Spleen (tissue), 11 donors: ENCODE measurements at regions not wholly inside any gene's neighbourhood (a gene's known extent, or its start where the extent isn't known, plus 50 kb on each side); places are given as distances from the start of the nearest gene placed in this dataset.

Experiments used
- DNase-seq: peaks from one replicate; pipeline ENCODE4 v3.0.0-alpha.2; 2020
- H3K27ac ChIP-seq, 8 donors: fragments of 200-600 bp; sonication (generic) in 7 of 8; 1 replicate in 4 of 8; 2 replicates in 4 of 8; pipeline versions ENCODE4 v1.5.0 to v1.8.0; 2016 to 2021; ENCODE audit warnings: inconsistent platforms in 4 of 8, mild to moderate bottlenecking in 4 of 8, moderate library complexity in 1 of 8
- H3K27me3 ChIP-seq, 7 donors: fragments of 200-600 bp; sonication (generic) in 6 of 7; replicated peaks in 1 of 7; 1 replicate in 4 of 7; 2 replicates in 3 of 7; pipeline versions ENCODE4 v1.5.0 to v1.8.0; 2016 to 2021; ENCODE audit warnings: inconsistent platforms in 3 of 7, mild to moderate bottlenecking in 1 of 7
- H3K36me3 ChIP-seq, 6 donors: fragments of 200-600 bp; sonication (generic) in 5 of 6; 1 replicate in 4 of 6; 2 replicates in 2 of 6; pipeline versions ENCODE4 v1.5.0 to v1.8.0; 2016 to 2021; ENCODE audit warnings: inconsistent platforms in 2 of 6
- H3K4me1 ChIP-seq, 6 donors: fragments of 200-600 bp; sonication (generic) in 5 of 6; 1 replicate in 3 of 6; 2 replicates in 3 of 6; pipeline versions ENCODE4 v1.5.0 to v1.8.0; 2016 to 2021; ENCODE audit warnings: inconsistent platforms in 3 of 6
- H3K4me3 ChIP-seq, 8 donors: fragments of 200-600 bp; sonication (generic) in 7 of 8; 1 replicate in 4 of 8; 2 replicates in 4 of 8; pipeline versions ENCODE4 v1.5.0 to v1.8.0; 2016 to 2021; ENCODE audit warnings: inconsistent platforms in 4 of 8, mild to moderate bottlenecking in 4 of 8, moderate library complexity in 2 of 8
- H3K9me3 ChIP-seq, 8 donors: fragments of 200-600 bp; sonication (generic) in 7 of 8; 1 replicate in 4 of 8; 2 replicates in 4 of 8; pipeline versions ENCODE4 v1.5.0 to v1.8.0; 2016 to 2021; ENCODE audit warnings: inconsistent platforms in 4 of 8
- CTCF ChIP-seq, 11 experiments: fragments of 200-600 bp in 7 of 11; fragments of 450-650 bp in 4 of 11; sonication (generic) in 4 of 11; IDR thresholded peaks in 8 of 11; conservative IDR thresholded peaks in 3 of 11; 1 replicate in 7 of 11; 2 replicates in 4 of 11; pipeline versions ENCODE4 v1.4.0 to v1.8.0; 2016 to 2021; ENCODE audit warnings: antibody characterized with exemption in 11 of 11, inconsistent platforms in 4 of 11, mild to moderate bottlenecking in 1 of 11
- POLR2A ChIP-seq, 3 donors: fragments of 450-650 bp; IDR thresholded peaks; one replicate each; pipeline ENCODE4 v1.5.1; 2017; ENCODE audit warnings: antibody characterized with exemption in 3 of 3, mild to moderate bottlenecking in 1 of 3
- POLR2AphosphoS5 ChIP-seq, 3 donors: sonication (generic); formaldehyde crosslinking; IDR thresholded peaks; one replicate each; pipeline ENCODE4 v1.5.1; 2017; ENCODE audit warnings: antibody characterized with exemption in 3 of 3
- WGBS, 5 donors: extraction: QIAGEN DNeasy Blood & Tissue Kit in 3 of 5; methylation state at CpG; one replicate each; pipeline versions ENCODE4 v1.1.5 to v1.1.7; 2013 to 2018; 5-methylcytosine and 5-hydroxymethylcytosine counted together
- intact Hi-C: fragments of 100-400 bp; cut with DNase I; formaldehyde crosslinking; loops from one replicate; pipeline ENCODE4 v1.15.0; 2023; ENCODE audit warnings: low total_unique reads
- donor health status: healthy with polysubstance abuse.
- donor health status: DM: no; HTN: no; CAD: no; lungs with moderate emphysema.
- donor health status: DM: no; HTN: no; CAD: no.
- donor health status: Bipolar disorder and iron deficiency.
- donor health status: healthy.
- donor health status: DM: no; HTN: no; CAD: no.
- donor health status: DM: yes; HTN: yes; CAD: no.

DNA sequence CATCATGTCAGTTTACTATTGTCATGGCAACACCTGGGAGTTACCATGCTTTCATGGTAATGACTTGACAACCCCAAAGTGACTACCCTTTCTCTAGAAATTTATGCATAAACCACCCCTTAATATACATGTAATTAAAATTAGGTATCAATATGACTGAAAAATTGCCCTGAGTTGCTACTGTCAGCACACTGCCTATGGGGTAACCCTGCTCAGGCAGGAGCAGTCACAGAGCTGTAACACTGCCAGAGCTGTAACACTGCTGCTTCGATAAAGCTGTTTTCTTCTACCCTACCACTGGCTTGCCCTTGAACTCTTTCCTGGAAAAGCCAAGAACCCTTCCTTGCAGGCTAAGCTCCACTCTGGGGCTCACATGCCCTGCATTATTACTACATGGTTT is 95.5 kb upstream of the SYT4 start:
- no peak for DNase-seq
- WGBS, 5 donors = 33 to 82% (median 61%) methylated on average over 1 of the region's 1 CpG
- H3K4me1 ChIP-seq = no peaks in the 10 kb centered on the region
- H3K27ac ChIP-seq = no peak overlapping the region
- TF ChIP-seq POLR2AphosphoS5 (IDR thresholded peaks at IDR 0.05) = no peak
- no peak for TF ChIP-seq POLR2A (IDR thresholded peaks at IDR 0.05)
- TF ChIP-seq CTCF (IDR thresholded peaks at IDR 0.05 in 8 of 11, conservative IDR thresholded peaks at IDR 0.05 in 3 of 11) = no peak
- H3K27me3 ChIP-seq = no peaks in the 10 kb centered on the region
- no peaks in the 10 kb centered on the region for H3K36me3 ChIP-seq
- H3K9me3 ChIP-seq = no peaks in the 10 kb centered on the region
- intact Hi-C loops = no loop called here
- H3K4me3 ChIP-seq = no peak overlapping the region

GRCh38 chr18:43380104-43380672 is 102.9 kb upstream of the SYT4 start:
- Histone ChIP-seq H3K9me3 (no peaks in the 10 kb centered on the region), H3K4me3 (no peak overlapping the region), H3K27ac (no peak overlapping the region), H3K4me1 (no peaks in the 10 kb centered on the region), H3K27me3 (no peaks in the 10 kb centered on the region), H3K36me3 (no peaks in the 10 kb centered on the region)
- no peak for DNase-seq
- intact Hi-C loops = no loop called here
- WGBS, 5 donors = 61 to 87% (median 73%) methylated on average over 4 of the region's 4 CpGs
- no peak for TF ChIP-seq POLR2AphosphoS5 (IDR thresholded peaks at IDR 0.05)
- TF ChIP-seq POLR2A (IDR thresholded peaks at IDR 0.05) = no peak
- no peak for TF ChIP-seq CTCF (IDR thresholded peaks at IDR 0.05 in 8 of 11, conservative IDR thresholded peaks at IDR 0.05 in 3 of 11)

DNA sequence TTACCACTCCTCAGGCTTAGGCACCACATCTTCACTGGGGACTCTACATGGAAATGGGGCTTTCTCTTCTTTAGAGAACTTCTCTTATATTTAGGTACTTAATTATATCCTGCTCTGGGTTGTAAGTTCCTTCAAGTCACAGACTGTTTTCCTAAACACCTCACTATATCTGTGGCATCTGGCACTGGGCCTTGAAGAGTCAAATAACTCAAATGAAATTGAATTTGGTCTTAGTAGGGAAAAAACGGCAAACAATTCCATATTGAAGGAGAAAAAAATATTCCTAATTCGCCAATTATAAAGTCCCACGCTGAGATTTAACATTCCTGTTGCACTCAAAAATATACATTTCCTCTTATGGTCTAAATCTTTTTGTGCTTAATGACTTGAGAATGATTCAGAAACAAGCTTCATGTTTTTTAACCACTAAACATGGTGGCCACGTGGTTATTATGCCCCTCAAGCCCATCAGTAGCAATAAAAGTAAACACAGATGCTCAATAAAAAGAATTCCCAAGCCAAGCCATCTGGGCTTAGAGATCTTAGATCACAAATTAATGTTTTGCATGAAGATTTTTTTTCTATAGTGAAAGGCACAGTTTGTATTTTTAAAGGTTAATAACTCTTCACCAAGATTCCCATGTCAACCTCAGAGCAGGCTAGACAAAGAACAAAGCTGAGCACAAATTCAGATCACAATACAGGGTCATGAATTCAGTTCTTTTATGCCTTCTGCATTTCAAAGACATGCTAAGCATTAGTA is 105.5 kb upstream of the SYT4 start:
- intact Hi-C loops = no loop called here
- WGBS, 5 donors = 74 to 82% (median 80%) methylated on average over 4 of the region's 4 CpGs
- DNase-seq = no peak
- TF ChIP-seq POLR2A (IDR thresholded peaks at IDR 0.05) (no peak), CTCF (IDR thresholded peaks at IDR 0.05 in 8 of 11, conservative IDR thresholded peaks at IDR 0.05 in 3 of 11) (no peak), POLR2AphosphoS5 (IDR thresholded peaks at IDR 0.05) (no peak)
- Histone ChIP-seq H3K4me1 (no peaks in the 10 kb centered on the region), H3K36me3 (no peaks in the 10 kb centered on the region), H3K4me3 (no peak overlapping the region), H3K27me3 (no peaks in the 10 kb centered on the region), H3K27ac (no peak overlapping the region), H3K9me3 (no peaks in the 10 kb centered on the region)

DNA sequence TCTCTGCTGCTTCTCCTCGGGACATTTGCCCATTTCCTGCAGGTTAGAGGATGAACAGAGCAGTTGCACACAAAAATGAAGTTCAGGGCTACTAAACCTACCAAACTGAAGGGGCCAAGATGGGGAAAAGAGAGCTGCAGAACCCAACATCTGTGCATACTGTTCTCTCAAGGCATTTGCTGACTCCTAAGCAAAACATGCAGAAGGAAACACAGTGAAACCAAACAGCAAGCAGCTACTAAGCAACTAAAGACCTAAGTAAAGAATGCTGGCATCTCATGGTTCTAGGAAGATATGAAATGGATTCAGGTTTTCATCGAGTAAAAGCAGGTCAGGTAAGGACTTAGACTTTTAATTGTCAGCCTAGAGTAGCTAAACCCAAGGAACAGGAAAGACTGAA is 111.9 kb upstream of the SYT4 start:
- no peak for DNase-seq
- Histone ChIP-seq H3K36me3 (no peaks in the 10 kb centered on the region), H3K27me3 (no peaks in the 10 kb centered on the region), H3K4me3 (no peak overlapping the region), H3K9me3 (no peaks in the 10 kb centered on the region), H3K27ac (no peak overlapping the region), H3K4me1 (no peaks in the 10 kb centered on the region)
- 62 to 73% (median 66%) methylated on average over 2 of the region's 2 CpGs for WGBS, 5 donors
- TF ChIP-seq POLR2A (IDR thresholded peaks at IDR 0.05) = no peak
- no peak for TF ChIP-seq CTCF (IDR thresholded peaks at IDR 0.05 in 8 of 11, conservative IDR thresholded peaks at IDR 0.05 in 3 of 11)
- TF ChIP-seq POLR2AphosphoS5 (IDR thresholded peaks at IDR 0.05) = no peak
- intact Hi-C loops = no loop called here
